Stimulated activated CD8-positive, alpha-beta memory T cell treated with anti-CD3 and anti-CD28 coated beads, Interleukin-2, amount 100 ng/mL, for 1 hour (primary cell): ENCODE measurements at regions not wholly inside any gene's neighbourhood (a gene's known extent, or its start where the extent isn't known, plus 50 kb on each side); places are given as distances from the start of the nearest gene placed in this dataset.
"Not testable (repeated sequence)": the region's sequence is repeated elsewhere in the genome, so short reads cannot be mapped to it uniquely, and the experiment has no call there.

Experiments
- DNase-seq, 2 donors: peaks; one replicate each; pipeline ENCODE4 v3.0.0-alpha.2; 2020; ENCODE audit warnings: low read depth in 2 of 2

- DNase-seq, result no peak
These were observed 387.9 kb downstream of the DAD1 start for GRCh38 chr14:22200977-22201605.

GRCh38 chr14:22200131-22200530 lies 388.9 kb downstream of the DAD1 start:
- DNase-seq, result not testable (repeated sequence)

GRCh38 chr14:22194664-22195063 lies 394.4 kb downstream of the DAD1 start:
- no peak for DNase-seq

GRCh38 chr14:22190411-22191191 lies 398.4 kb downstream of the DAD1 start:
- DNase-seq, result no peak

GRCh38 chr14:22189881-22190280 lies 399.1 kb downstream of the DAD1 start:
- DNase-seq, result no peak

GRCh38 chr14:22188318-22188717 lies 400.7 kb downstream of the DAD1 start:
- no peak for DNase-seq

GRCh38 chr14:22185789-22186188 lies 403.2 kb downstream of the DAD1 start:
- no peak for DNase-seq

GRCh38 chr14:22185191-22185590 lies 403.8 kb downstream of the DAD1 start:
- no peak for DNase-seq

- DNase-seq, result no peak
These were observed 404.2 kb downstream of the DAD1 start for GRCh38 chr14:22184830-22185168.

- no peak for DNase-seq
These were observed 404.7 kb downstream of the DAD1 start for GRCh38 chr14:22184157-22184829.

- DNase-seq, result no peak
These were observed 409.0 kb downstream of the DAD1 start for GRCh38 chr14:22180045-22180444.

- no peak for DNase-seq
These were observed 409.8 kb downstream of the DAD1 start for GRCh38 chr14:22179190-22179589.

GRCh38 chr14:22178333-22178839 lies 410.6 kb downstream of the DAD1 start:
- DNase-seq, result no peak

- no peak for DNase-seq
These were observed 411.2 kb downstream of the DAD1 start for GRCh38 chr14:22177870-22178269.

- no peak for DNase-seq
These were observed 412.1 kb downstream of the DAD1 start for GRCh38 chr14:22176957-22177356.

GRCh38 chr14:22175278-22175558 lies 413.8 kb downstream of the DAD1 start:
- not testable (repeated sequence) for DNase-seq

GRCh38 chr14:22174412-22175277 lies 414.4 kb downstream of the DAD1 start:
- DNase-seq, result no peak

- no peak for DNase-seq
These were observed 420.7 kb downstream of the DAD1 start for GRCh38 chr14:22168092-22168955.

GRCh38 chr14:22164616-22165015 lies 424.4 kb downstream of the DAD1 start:
- no peak for DNase-seq

GRCh38 chr14:22163051-22163450 lies 426.0 kb downstream of the DAD1 start:
- DNase-seq, result no peak

- DNase-seq, result no peak
These were observed 429.1 kb downstream of the DAD1 start for GRCh38 chr14:22159957-22160356.
